Endothelial cell of hepatic sinusoid (primary cell): ENCODE measurements at regions not wholly inside any gene's neighbourhood (a gene's known extent, or its start where the extent isn't known, plus 50 kb on each side); places are given as distances from the start of the nearest gene placed in this dataset.

Experiments used
- in situ Hi-C: cut with HindIII; loops from 2 replicates; pipeline ENCODE4 v1.10.0; 2017; ENCODE audit warnings: low sequenced_read_pairs

DNA sequence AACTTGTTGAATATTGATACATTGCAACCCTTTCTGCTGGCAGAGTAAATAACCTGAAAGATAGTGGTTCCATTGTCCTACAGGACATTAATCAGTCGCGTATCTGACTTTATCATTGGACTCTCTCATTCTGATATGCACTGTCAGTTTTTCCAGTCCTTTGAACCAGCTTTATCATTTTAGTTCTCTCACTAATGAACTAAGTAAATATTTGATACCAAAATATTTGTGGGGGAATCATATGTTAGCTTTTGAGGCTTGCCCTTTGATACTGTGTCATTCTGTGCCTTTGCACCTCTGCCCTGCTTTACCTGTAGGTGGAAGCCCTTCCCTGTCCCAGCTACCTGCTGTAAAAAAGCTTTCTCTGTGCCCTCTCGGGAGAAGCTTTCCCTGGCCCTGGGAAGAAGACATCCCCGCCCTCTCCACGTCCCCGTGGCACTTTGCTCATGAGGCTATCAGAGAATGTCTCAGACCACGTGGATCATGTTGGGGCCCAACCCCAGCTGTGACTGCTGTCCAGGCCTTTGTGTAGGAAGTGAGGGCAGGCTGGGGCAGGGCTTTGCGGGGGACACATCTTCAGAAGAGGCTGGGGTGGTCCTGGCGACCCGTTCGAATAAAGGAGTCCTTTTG, 117.8 kb upstream of the NXT1 start:
- in situ Hi-C loops: no loop called here

DNA sequence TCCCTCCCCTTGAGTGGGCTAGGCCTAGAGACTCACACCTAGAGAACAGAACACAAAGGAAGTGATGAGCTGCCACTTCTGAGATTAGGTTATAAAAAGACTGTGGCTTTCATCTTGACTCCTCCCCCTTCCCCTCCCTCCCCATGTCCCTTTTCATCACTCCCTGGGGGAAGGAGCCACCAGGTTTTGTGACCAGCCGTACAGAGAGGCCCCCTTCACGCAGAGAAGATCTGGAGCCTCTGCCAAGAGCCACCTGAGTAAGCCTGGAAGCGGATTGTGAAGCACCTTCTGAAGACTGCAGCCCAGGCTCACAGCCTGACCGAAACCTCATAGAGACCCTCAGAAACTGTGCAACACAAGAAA, 118.4 kb upstream of the NXT1 start:
- in situ Hi-C loops: no loop called here

DNA sequence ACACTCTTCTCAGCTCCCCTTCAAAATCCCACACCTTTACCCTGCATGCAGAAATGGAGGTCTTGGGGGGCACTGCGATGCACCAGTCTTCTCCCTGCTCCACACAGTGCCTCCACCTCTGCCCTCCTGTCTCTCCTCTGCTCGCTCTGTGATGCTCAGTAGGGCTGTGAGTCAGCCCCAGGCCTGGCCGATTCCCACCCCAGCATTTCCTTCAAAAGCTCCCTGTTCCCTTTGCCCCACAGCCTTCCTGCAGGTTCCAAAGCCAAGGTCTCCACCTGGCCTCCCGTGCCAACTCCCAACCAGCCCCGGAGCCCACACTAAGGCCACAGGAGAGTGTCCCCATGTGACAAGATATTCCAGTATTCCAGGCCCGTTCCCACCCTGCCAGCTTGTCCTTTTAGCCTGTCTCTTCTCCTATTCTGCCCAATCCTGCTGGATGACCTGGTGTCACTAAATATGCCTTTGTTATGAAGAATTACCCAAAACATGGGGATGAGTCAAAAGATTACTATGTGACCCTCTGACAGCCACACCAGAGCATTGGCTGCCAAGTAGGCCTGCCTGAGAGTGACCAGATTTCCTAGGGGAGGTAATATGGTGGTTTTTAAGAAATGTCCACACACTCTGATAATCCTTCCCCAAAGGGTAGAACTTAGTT, 118.9 kb upstream of the NXT1 start:
- in situ Hi-C loops: no loop called here

DNA sequence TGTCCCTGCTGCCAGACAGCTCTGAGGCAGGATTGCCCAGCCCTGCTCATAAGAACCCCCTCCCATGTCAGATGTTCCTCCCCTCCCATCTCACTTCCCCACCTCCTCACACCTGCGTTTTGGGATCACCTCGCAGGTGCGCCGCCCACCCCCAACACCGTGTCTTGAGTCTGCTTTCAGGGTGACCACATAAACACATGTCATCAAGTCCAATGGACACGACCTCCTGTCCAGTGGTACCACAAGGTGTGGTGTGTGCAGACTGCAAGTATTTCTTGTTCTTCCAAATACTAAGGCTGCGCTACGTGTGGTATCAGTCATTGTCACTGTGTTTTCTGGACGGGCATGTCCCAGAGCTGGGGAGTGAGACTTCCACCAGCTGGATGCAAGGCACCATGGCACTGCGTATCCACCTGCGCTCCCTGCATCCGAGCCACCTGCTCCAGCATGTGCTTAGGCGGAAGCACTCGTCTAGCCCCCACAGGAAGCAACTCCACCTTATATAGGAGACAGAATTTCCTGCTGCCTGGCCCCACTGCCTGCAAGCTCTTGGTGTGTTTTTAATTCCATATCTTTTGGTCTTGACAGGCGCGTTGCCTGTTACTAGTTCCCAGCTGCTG, 119.7 kb upstream of the NXT1 start:
- in situ Hi-C loops: no loop called here

DNA sequence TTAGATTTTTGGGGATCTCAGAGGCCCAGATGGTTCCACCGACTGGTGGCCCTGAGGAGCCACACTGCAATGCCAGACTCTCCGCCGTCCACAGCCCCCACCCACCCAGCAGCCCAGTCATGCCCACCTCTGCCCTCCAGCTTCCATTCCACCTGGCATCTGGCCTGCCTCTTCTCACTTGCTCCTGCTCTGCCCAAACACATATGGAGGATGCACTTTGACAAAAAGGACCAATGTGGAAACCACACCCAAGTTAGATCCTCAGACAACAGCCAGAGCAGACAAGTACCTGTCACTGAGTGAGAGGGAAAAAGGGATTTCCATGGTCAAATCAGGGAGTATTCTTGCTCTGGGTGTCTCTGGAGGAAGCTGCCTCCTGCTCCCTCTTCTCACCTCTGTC, 120.6 kb upstream of the NXT1 start:
- in situ Hi-C loops: no loop called here

DNA sequence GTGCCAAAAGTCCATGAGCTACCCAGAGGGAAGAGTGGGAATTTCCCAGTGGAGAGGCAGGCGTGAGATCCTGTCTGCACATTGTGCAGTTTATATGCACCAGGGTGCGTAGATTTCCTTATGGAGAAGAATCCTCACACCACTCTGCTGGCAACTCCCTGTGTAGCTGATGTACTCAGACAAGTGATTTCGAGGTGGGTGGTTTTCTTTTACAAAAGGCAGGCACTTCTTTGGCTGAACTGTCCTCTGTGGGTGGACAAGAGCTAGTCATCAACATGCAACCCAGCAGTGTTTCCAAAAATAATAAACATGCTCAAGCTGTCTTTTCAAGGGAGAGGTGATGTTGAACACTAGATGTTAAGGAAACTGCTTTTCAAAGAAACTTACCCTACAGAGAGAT, 121.7 kb upstream of the NXT1 start:
- in situ Hi-C loops: no loop called here

DNA sequence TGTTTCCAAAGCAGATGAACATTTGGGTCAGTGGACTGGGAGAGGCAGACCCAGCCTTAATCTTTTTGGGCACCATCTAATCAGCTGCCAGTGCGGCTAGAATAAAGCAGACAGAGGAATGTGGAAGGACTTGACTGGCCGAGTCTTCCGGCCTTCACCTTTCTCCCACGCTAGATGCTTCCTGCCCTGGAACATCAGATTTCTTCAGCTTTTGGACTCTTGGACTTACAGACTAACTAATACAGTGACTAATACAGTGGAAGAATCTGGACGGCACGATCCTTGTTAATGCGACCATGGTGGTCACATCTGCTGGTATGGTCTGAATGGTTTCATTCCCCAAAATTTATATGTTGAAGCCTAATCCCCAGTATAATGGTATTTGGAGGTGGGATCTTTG, 122.6 kb upstream of the NXT1 start:
- in situ Hi-C loops: no loop called here

DNA sequence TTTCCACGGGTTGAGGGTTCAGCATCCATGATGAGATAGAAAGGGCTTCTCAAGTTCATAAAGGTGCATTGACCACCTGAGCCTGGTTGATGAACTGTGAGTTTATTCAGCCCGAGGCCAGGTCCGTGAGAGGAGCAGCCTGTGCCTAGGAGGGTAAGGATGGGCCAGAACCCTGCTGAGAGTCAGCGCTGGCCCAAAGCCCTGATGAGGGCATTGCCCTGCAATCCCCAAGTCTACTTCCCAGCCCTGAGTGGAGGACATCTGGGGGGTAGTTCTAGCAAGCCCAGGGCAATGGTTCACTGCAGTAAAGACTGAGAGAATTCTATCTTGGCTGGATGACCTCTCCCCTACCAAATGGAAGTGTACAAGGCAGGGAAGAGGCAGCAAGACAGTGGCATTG, 123.3 kb upstream of the NXT1 start:
- in situ Hi-C loops: no loop called here

DNA sequence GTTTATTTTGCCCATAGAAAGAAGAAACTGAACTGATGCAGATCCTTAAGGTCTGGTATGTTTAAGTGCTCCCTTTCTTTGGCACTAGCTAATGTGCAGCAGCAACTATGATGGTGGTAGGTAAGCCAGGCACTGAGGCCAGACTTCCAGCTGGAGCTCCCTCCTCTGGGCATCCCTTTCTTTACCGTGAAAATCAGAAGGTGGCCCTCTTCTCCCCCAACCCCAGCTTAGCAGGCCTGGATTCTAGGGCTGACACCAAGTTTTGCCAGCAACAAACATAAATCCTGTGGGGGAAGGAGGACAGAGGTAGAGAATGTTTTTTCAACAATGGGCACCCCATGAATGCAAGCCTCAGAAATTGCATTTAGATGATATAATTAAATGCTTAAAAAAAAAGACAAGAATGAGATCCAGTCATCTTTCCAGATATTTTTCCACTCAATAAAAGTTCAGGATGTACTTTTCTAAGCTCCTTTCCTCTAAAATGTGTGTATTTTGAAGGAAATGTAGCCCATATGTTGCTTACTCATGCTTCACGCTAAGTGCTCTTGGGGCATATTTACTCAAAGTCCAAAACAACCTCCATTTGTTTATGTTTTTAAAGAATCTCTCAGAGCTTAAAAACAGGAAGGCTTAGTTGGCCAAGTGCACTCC, 123.9 kb upstream of the NXT1 start:
- in situ Hi-C loops: no loop called here

DNA sequence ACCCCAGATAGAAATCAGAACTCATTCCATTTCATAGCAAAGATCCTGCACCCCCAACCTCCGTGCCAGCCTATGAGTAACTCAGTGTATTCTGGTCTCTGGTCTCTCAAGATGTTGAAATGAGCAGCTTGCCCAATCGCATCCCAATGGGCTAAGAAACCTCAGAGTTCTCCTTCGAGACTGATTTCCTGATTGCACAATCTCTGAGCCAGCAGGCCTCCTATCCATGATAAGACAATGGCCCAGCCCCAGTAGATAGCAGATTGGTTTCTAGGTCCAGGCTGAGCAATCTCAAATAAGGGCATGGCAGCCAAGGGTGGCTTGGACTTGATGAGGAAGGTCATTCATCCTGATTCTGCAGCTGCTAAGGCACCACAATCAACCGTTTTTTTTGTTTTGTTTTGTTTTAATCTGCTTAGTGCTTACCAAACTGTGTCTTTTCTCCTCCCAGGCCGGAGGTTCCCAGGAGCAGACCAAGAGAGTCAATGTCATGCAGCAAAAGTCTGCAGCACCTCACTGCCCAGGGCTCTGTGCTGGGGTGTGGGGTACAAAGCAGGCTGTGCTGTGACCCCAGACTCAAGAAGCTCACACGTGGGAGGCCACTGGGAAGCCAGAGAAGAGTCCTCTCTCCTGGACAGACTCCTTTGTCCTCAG, 125.1 kb upstream of the NXT1 start:
- in situ Hi-C loops: no loop called here

DNA sequence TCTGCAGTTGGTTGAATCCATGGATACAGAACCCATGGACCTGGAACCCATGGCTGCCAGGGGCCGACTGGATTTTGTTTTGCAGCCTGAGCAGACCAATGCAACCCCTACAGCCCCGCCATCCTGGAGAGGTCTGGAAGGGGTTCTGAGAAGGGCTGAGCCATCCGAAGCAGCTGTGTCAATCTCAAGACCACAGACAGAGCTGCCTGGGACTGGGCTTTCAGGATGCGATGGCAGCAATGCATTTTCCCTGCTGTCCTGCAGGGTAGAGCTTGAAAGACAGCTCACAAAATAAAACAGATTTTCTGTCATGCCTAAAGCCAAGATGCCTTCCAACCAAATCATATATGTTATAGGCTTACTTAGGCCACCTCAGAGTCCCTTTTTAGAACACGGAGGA, 125.8 kb upstream of the NXT1 start:
- in situ Hi-C loops: no loop called here

DNA sequence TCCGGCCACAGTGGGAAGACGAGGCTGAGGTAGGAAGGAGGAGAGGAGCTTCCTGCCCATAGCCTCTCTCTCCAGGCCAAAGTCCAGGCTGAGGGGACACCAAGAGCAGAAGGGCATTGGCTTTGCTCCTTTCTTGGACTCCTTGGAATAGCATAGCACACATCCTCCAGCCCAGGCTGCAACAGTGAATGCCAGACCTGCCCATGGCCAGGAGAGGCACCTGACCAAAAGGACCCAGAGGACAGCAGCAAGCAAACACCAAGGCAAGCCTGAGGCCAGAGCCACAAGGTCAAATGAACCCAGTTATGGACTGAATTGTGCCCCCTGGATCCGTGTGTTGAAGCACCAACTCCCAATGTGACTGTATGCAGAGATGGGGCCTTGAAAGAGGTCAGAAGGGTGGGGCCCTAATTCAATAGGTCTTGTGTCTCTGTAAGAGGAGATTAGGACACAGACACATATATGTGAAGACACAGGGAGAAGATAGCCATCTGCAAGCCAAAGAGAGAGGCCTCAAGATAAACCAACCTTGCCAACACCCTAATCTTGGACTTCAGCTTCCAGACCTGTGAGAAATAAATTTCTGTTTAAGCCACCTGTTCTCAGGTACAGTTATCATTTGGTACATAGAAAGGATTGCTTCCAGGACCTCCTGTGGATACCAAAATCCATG, 126.5 kb upstream of the NXT1 start:
- in situ Hi-C loops: no loop called here

DNA sequence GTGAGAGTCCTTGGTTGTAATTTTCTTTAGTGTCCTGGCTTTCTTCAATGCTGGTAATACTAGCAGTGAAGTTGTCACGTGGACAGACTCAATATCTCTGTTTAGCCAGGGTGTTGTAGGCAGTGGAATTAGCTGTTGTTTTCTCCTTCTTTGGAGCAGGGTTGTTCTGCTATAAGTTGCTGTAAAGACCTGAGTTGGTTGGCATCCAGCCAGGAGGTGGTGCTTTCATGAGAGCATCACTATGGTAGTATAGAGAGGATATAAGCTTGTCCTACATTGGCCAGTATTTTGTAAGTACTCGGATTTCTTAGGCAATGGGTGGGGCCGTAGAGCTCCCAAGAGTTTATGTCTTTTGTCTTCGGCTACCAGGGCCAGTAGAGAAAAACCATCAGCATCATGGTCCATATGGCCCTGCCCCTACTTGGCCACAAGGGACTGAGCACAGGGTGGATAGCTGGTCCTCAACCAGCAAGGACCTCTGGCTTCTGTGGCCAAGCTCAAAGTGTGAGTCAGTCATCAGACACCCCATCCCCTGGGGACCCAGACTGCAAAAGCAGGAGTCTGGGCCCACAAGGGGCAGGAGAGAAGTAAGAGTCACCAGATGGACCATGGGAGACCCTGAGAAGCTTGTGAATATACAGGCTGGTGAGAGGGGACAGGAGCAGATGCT, 127.9 kb upstream of the NXT1 start:
- in situ Hi-C loops: no loop called here

DNA sequence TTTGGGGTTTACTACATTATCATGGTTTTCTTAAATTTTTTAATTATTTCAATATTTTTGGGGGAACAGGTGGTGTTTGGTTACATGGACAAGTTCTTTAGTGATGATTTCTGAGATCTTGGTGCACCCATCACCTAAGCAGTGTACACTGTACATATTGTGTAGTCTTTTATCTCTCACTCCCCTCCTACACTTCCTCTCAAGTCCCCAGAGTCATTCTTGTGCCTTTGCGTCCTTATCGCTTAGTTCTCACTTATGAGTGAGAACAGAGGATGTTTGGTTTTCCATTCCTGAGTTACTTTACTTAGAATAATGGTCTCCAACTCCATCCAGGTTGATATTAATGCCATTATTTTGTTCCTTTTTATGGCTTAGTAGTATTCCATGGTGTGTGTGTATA, 130.9 kb upstream of the CD93 start:
- in situ Hi-C loops: no loop called here

DNA sequence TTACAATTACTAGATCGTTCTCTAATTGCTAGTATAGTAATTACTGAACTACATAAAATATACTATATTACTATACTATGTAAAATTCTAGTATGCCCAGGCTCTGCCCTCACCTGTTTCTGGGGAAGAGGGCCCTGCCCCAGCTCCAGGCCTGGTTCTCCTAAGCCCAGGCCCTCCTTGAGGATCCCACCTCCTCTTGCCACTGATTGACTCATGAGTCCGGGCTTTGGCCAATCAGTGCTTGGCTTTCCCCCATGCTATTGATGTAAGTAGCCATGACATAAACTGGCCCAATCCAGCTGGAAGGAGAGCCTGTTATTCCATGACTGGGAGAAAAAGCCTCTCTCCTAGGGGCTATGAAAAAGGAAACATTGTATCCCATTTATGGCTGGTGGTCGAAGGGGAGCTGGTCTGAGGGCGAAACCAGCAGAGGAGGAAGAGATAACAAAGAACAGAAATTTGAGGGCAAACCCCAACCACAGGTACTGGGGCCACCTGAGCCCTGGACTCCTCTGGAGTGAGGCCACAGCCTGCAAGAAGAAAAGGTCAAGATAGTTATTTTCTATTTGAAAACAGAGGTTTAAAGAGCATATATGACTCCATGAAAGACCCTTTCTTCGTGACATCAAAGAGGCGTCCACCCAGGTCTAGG, 129.3 kb upstream of the CD93 start:
- in situ Hi-C loops: no loop called here

DNA sequence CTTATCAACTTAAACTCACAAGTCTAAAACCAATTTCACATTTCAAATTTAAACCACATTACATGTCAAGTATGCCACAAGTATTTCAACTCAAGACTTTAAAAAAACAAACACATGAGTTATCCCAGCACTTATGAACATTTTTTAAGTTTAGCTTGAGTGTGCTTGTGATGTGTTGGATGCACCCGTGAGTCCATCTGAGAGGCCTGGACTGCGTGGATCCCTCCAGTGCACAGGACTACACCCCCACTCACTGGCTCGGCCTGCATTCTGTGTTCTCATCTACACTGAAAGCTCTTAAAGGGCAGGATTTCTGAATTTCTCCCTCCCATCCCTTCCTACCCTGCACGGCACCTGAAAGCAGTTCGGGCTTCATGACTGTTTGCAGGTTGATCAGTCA, 128.8 kb upstream of the CD93 start:
- in situ Hi-C loops: no loop called here

DNA sequence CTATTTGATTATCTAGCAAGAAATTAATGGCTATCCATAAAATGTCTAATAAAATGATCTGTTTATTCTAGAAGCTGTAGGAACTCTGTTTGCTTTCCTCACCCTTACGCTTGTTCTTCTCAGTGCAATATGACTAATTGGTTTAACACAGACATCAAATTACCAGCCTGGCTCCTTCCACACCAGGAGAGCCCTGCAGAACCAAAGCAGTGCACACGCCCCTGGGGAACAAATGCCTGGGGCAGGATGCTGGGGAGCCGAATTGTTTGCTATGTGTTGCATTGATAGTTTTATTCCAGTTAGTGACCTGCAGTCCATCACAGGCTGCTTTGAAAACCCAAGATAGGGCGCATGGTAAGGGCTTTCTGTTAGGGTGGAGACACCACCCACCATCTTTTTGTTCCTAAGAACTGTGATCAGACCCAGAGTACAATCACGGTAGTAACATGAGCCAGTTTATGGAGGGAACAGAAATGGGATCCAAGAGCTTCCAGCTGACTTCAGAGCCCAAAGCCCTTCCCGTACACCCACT, 126.4 kb upstream of the CD93 start:
- in situ Hi-C loops: no loop called here

DNA sequence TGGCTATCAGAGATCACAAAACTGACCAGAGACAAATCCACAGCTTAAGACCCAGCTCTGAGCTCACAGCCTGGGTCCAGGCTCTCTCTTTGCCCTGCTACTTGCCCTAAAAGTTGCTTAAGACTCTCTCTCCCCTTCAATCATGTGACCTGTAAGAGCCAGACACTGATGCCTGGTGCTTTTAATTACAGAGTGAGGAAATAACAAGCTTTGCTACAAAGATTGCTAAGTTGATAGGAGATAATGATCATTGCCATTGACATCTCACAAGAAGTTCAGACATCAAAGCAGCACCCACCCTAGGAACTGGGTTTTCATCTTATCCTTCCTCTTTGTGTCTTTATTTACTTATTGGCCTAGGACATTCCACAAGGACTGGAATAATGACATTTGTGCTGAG, 125.9 kb upstream of the CD93 start:
- in situ Hi-C loops: no loop called here

DNA sequence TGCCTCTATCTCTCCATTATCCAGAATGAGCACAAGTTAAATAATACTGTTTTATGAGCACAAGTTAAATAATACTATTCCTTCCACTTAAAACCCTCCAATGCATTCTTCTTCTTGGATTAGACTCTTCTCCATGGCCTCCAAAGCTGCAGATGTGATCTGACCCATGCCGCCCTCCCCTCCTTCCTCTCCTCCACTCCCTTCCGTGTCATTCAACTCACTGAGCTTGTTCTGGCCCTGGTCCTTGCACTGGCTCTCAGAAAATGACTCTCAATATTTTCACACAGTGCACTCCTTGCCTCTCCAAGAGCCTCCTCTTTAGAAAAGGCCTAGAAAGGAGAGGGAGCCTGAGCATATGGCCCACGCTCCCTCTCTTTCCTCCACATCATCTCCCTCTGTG, 125.0 kb upstream of the CD93 start:
- in situ Hi-C loops: no loop called here
